ENCODE measurements at regions not wholly inside any gene's neighbourhood (a gene's known extent, or its start where the extent isn't known, plus 50 kb on each side); places are given as distances from the start of the nearest gene placed in this dataset.
"Not testable (repeated sequence)": the region's sequence is repeated elsewhere in the genome, so short reads cannot be mapped to it uniquely, and the experiment has no call there.

GRCh38 chr5:165031371-165031770 lies 1526.0 kb downstream of the MAT2B start:
- DNase-seq, result no peak

- DNase-seq, result no peak
Observed at GRCh38 chr5:165035520-165035919, 1530.1 kb downstream of the MAT2B start.

GRCh38 chr5:165039748-165040147 lies 1534.3 kb downstream of the MAT2B start:
- DNase-seq, result no peak

GRCh38 chr5:165045941-165046340 lies 1540.5 kb downstream of the MAT2B start:
- not testable (repeated sequence) for DNase-seq

- DNase-seq, result no peak
Observed at GRCh38 chr5:165055476-165055875, 1550.1 kb downstream of the MAT2B start.

- no peak for DNase-seq
Observed at GRCh38 chr5:165057145-165057544, 1551.7 kb downstream of the MAT2B start.

- DNase-seq, result no peak
Observed at GRCh38 chr5:165066751-165067385, 1561.4 kb downstream of the MAT2B start.

GRCh38 chr5:165076686-165077085 lies 1571.3 kb downstream of the MAT2B start:
- DNase-seq, result no peak

- no peak for DNase-seq
Observed at GRCh38 chr5:165079389-165079788, 1574.0 kb downstream of the MAT2B start.

GRCh38 chr5:165083394-165083793 lies 1578.0 kb downstream of the MAT2B start:
- no peak for DNase-seq

- no peak for DNase-seq
Observed at GRCh38 chr5:165086465-165086864, 1581.0 kb downstream of the MAT2B start.

GRCh38 chr5:165094782-165095181 lies 1589.4 kb downstream of the MAT2B start:
- DNase-seq, result no peak

GRCh38 chr5:165101709-165102108 lies 1596.3 kb downstream of the MAT2B start:
- DNase-seq, result no peak

GRCh38 chr5:165104611-165105010 lies 1599.2 kb downstream of the MAT2B start:
- DNase-seq, result no peak

- DNase-seq, result no peak
Observed at GRCh38 chr5:165108809-165109208, 1603.4 kb downstream of the MAT2B start.

- DNase-seq, result no peak
Observed at GRCh38 chr5:165119175-165119574, 1613.8 kb downstream of the MAT2B start.

GRCh38 chr5:165126598-165126997 lies 1621.2 kb downstream of the MAT2B start:
- DNase-seq, result no peak

- DNase-seq, result no peak
Observed at GRCh38 chr5:165127941-165128340, 1622.5 kb downstream of the MAT2B start.

GRCh38 chr5:165130656-165131055 lies 1625.2 kb downstream of the MAT2B start:
- no peak for DNase-seq

GRCh38 chr5:165134155-165134554 lies 1628.7 kb downstream of the MAT2B start:
- DNase-seq, result no peak

- DNase-seq, result no peak
Observed at GRCh38 chr5:165135565-165135964, 1630.1 kb downstream of the MAT2B start.

GRCh38 chr5:165137701-165138100 lies 1632.3 kb downstream of the MAT2B start:
- no peak for DNase-seq

GRCh38 chr5:165138236-165138635 lies 1632.8 kb downstream of the MAT2B start:
- DNase-seq, result no peak

- DNase-seq, result no peak
Observed at GRCh38 chr5:165139262-165139661, 1633.8 kb downstream of the MAT2B start.

GRCh38 chr5:165139721-165140120 lies 1634.3 kb downstream of the MAT2B start:
- no peak for DNase-seq

All from CD4-positive, alpha-beta T cell treated with Interleukin-4 for 4 hours (primary cell).